ENCODE measurements at regions not wholly inside any gene's neighbourhood (a gene's known extent, or its start where the extent isn't known, plus 50 kb on each side); places are given as distances from the start of the nearest gene placed in this dataset.

- no peak for TF ChIP-seq POLR2A (IDR thresholded peaks at IDR 0.05)
- TF ChIP-seq, protein P1, sequence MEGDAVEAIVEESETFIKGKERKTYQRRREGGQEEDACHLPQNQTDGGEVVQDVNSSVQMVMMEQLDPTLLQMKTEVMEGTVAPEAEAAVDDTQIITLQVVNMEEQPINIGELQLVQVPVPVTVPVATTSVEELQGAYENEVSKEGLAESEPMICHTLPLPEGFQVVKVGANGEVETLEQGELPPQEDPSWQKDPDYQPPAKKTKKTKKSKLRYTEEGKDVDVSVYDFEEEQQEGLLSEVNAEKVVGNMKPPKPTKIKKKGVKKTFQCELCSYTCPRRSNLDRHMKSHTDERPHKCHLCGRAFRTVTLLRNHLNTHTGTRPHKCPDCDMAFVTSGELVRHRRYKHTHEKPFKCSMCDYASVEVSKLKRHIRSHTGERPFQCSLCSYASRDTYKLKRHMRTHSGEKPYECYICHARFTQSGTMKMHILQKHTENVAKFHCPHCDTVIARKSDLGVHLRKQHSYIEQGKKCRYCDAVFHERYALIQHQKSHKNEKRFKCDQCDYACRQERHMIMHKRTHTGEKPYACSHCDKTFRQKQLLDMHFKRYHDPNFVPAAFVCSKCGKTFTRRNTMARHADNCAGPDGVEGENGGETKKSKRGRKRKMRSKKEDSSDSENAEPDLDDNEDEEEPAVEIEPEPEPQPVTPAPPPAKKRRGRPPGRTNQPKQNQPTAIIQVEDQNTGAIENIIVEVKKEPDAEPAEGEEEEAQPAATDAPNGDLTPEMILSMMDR (IDR thresholded peaks at IDR 0.05), result no peak
Observed at GRCh38 chr3:177513815-177514610, 316.7 kb upstream of the TBL1XR1 start.

Measured in testis (tissue), 2 donors.